ENCODE measurements at regions not wholly inside any gene's neighbourhood (a gene's known extent, or its start where the extent isn't known, plus 50 kb on each side); places are given as distances from the start of the nearest gene placed in this dataset.
"Not testable (repeated sequence)": the region's sequence is repeated elsewhere in the genome, so short reads cannot be mapped to it uniquely, and the experiment has no call there.

GRCh38 chr1:213491468-213491867 lies 440.4 kb downstream of the RPS6KC1 start:
- DNase-seq (ENCODE audit: insufficient read length) = no peak
- no peak for FAIRE-seq
- TF ChIP-seq TAF1 (IDR thresholded peaks at IDR 0.05; ENCODE audit: borderline replicate concordance, low read depth, low read length) (no peak), POLR2AphosphoS5 (IDR thresholded peaks at IDR 0.05; ENCODE audit: low read depth, low read length) (no peak), POLR2A (IDR thresholded peaks at IDR 0.05; ENCODE audit: low read depth, low read length) (no peak)

GRCh38 chr1:213492161-213493041 lies 441.4 kb downstream of the RPS6KC1 start:
- no peak for DNase-seq (ENCODE audit: insufficient read length)
- TF ChIP-seq POLR2A (IDR thresholded peaks at IDR 0.05; ENCODE audit: low read depth, low read length) (no peak), TAF1 (IDR thresholded peaks at IDR 0.05; ENCODE audit: borderline replicate concordance, low read depth, low read length) (no peak), POLR2AphosphoS5 (IDR thresholded peaks at IDR 0.05; ENCODE audit: low read depth, low read length) (no peak)
- no peak for FAIRE-seq

GRCh38 chr1:213499444-213499843 lies 448.4 kb downstream of the RPS6KC1 start:
- TF ChIP-seq TAF1 (IDR thresholded peaks at IDR 0.05; ENCODE audit: borderline replicate concordance, low read depth, low read length) (no peak), POLR2AphosphoS5 (IDR thresholded peaks at IDR 0.05; ENCODE audit: low read depth, low read length) (no peak), POLR2A (IDR thresholded peaks at IDR 0.05; ENCODE audit: low read depth, low read length) (no peak)
- DNase-seq (ENCODE audit: insufficient read length) (no peak), FAIRE-seq (no peak)

DNA sequence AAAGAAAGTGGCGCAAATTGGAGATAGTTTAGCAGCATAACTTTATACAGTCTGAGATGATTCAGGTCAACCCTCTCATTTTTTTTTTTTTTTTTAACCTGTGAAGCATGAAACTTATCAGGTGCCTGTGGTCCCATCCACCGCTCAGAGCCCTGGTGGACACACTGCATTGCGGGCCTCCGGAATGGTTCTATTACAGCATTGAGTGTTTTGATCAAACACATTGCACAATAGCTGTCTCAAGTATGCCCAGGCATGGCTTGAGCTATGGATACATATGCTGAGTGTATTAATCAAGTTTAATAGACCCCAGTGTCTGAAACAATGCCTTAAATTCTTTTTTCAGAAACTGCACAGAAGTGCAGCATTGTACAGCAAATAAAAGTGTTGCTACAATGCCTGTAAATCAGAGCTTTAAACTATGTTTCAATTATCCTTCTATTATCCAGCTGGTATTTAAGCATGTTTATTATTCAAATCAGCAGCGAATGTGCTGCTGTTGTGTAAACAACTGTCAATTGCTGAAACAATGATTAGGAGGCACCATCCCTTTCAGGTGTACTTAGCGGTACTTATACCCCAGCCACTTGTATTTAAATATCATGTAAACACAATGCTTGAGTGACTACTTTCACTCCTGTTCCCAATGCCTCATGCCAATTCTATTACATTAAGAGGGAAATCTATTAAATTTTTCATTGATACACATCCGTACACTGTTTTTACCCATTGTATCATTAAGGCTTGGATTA lies 456.6 kb downstream of the RPS6KC1 start:
- FAIRE-seq = no peak
- no peak for DNase-seq (ENCODE audit: insufficient read length)

GRCh38 chr1:213511173-213511572 lies 460.1 kb downstream of the RPS6KC1 start:
- DNase-seq (ENCODE audit: insufficient read length) (no peak), FAIRE-seq (no peak)
- no peak for TF ChIP-seq TAF1 (IDR thresholded peaks at IDR 0.05; ENCODE audit: borderline replicate concordance, low read depth, low read length)
- TF ChIP-seq POLR2AphosphoS5 (IDR thresholded peaks at IDR 0.05; ENCODE audit: low read depth, low read length) = no peak
- TF ChIP-seq POLR2A (IDR thresholded peaks at IDR 0.05; ENCODE audit: low read depth, low read length) = no peak

More for the DNA sequence above, 456.6 kb downstream of the RPS6KC1 start:
- TF ChIP-seq POLR2AphosphoS5 (IDR thresholded peaks at IDR 0.05; ENCODE audit: low read depth, low read length) (no peak), POLR2A (IDR thresholded peaks at IDR 0.05; ENCODE audit: low read depth, low read length) (no peak), TAF1 (IDR thresholded peaks at IDR 0.05; ENCODE audit: borderline replicate concordance, low read depth, low read length) (no peak)

- TF ChIP-seq POLR2AphosphoS5 (IDR thresholded peaks at IDR 0.05; ENCODE audit: low read depth, low read length) (no peak), TAF1 (IDR thresholded peaks at IDR 0.05; ENCODE audit: borderline replicate concordance, low read depth, low read length) (no peak), POLR2A (IDR thresholded peaks at IDR 0.05; ENCODE audit: low read depth, low read length) (no peak)
Observed at GRCh38 chr1:213512316-213512715, 461.3 kb downstream of the RPS6KC1 start.

DNA sequence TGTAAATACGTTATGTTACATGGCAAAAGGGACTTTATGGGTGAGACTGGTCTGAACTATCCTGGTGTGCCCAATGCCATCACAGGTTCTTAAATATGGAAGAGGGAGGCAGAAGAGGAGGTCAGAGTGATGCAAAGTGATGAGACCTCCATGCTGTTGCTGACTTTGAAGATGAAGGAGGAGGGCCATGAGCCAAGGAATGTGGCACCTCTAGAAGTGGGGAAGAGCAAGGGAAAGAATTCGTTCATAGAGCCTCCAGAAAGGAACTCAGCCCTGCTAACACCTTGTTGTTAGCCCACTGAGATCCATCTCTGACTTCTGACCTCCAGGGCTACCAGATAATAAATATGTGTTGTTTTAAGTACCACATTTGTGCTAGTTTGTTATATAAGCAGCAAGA lies 462.0 kb downstream of the RPS6KC1 start:
- TF ChIP-seq POLR2AphosphoS5 (IDR thresholded peaks at IDR 0.05; ENCODE audit: low read depth, low read length) (no peak), TAF1 (IDR thresholded peaks at IDR 0.05; ENCODE audit: borderline replicate concordance, low read depth, low read length) (no peak), POLR2A (IDR thresholded peaks at IDR 0.05; ENCODE audit: low read depth, low read length) (no peak)
- DNase-seq (ENCODE audit: insufficient read length) = no peak
- FAIRE-seq = no peak

More at GRCh38 chr1:213512316-213512715, 461.3 kb downstream of the RPS6KC1 start:
- FAIRE-seq = no peak
- no peak for DNase-seq (ENCODE audit: insufficient read length)

DNA sequence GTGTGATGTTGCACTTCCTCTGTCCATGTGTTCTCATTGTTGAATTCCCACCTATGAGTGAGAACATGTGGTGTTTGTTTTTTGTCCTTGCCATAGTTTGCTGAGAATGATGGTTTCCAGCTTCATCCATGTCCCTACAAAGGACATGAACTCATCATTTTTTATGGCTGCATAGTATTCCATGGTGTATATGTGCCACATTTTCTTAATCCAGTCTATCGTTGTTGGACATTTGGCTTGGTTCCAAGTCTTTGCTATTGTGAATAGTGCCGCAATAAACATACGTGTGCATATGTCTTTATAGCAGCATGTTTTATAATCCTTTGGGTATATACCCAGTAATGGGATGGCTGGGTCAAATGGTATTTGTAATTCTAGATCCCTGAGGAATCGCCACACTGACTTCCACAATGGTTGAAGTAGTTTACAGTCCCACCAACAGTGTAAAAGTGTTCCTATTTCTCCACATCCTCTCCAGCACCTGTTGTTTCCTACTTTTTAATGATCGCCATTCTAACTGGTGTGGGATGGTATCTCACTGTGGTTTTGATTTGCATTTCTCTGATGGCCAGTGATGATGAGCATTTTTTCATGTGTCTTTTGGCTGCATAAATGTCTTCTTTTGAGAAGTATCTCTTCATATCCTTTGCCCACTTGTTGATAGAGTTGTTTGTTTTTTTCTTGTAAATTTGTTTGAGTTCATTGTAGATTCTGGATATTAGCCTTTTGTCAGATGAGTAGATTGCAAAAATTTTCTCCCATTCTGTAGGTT lies 463.6 kb downstream of the RPS6KC1 start:
- not testable (repeated sequence) for DNase-seq (ENCODE audit: insufficient read length); FAIRE-seq

GRCh38 chr1:213519098-213519497 lies 468.1 kb downstream of the RPS6KC1 start:
- FAIRE-seq (no peak), DNase-seq (ENCODE audit: insufficient read length) (no peak)
- no peak for TF ChIP-seq POLR2AphosphoS5 (IDR thresholded peaks at IDR 0.05; ENCODE audit: low read depth, low read length)
- TF ChIP-seq POLR2A (IDR thresholded peaks at IDR 0.05; ENCODE audit: low read depth, low read length) = no peak
- TF ChIP-seq TAF1 (IDR thresholded peaks at IDR 0.05; ENCODE audit: borderline replicate concordance, low read depth, low read length) = no peak

GRCh38 chr1:213521206-213521605 lies 466.6 kb upstream of the PROX1 start:
- TF ChIP-seq TAF1 (IDR thresholded peaks at IDR 0.05; ENCODE audit: borderline replicate concordance, low read depth, low read length) (no peak), POLR2A (IDR thresholded peaks at IDR 0.05; ENCODE audit: low read depth, low read length) (no peak), POLR2AphosphoS5 (IDR thresholded peaks at IDR 0.05; ENCODE audit: low read depth, low read length) (no peak)
- FAIRE-seq (no peak), DNase-seq (ENCODE audit: insufficient read length) (no peak)

DNA sequence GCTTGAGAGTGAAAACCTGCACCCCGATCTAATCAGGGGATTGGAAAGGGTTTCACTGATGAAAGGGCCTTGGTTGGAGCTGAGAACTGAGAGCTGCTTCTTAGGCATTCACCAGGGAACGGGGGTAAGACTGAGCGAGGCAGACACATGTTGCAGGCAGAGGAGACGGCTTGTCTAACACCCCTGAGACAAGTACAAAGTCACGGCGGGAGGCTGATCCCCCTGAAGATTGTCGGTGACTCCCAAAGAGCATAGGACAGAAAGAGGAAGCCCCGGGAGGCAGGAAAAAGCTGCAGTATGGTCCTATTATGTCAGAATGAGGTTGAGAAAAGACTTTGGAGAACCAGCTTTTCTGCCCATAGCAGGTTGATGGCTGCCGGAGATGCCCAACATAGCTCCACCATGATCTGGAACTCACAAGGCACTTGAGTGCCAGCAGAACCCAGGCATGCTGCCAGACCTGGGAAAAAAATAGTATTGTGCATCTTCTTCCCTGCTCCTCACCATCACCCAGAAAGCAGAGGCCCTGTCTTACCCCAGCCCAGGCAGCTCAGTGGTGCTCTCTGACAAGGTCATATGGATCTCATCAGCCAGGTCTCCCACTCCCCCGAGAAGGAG lies 463.9 kb upstream of the PROX1 start:
- FAIRE-seq (no peak), DNase-seq (ENCODE audit: insufficient read length) (no peak)
- TF ChIP-seq POLR2A (IDR thresholded peaks at IDR 0.05; ENCODE audit: low read depth, low read length) (no peak), POLR2AphosphoS5 (IDR thresholded peaks at IDR 0.05; ENCODE audit: low read depth, low read length) (no peak), TAF1 (IDR thresholded peaks at IDR 0.05; ENCODE audit: borderline replicate concordance, low read depth, low read length) (no peak)

All from GM12892 (cell line).